Neural progenitor cell (in vitro differentiated cells): ENCODE measurements at regions not wholly inside any gene's neighbourhood (a gene's known extent, or its start where the extent isn't known, plus 50 kb on each side); places are given as distances from the start of the nearest gene placed in this dataset.

Source experiments
- DNase-seq: peaks from one replicate; pipeline ENCODE4 v3.0.0-alpha.2; 2016; ENCODE audit warnings: low spot score
- H2AFZ ChIP-seq: fragments of 200-600 bp; sonication (generic); replicated peaks from 2 replicates; pipeline ENCODE4 v1.6.1; 2016; ENCODE audit warnings: antibody characterized with exemption
- H3F3A ChIP-seq: fragments of 200-600 bp; sonication (generic); 2 replicates; pipeline ENCODE4 v1.6.1; 2016; ENCODE audit warnings: antibody characterized with exemption, low read depth
- H3K27ac ChIP-seq: fragments of 200-600 bp; sonication (generic); 2 replicates; pipeline ENCODE4 v1.5.1; 2016; ENCODE audit warnings: mild to moderate bottlenecking
- H3K27me3 ChIP-seq: fragments of 200-600 bp; sonication (generic); 2 replicates; pipeline ENCODE4 v1.6.1; 2016; ENCODE audit warnings: mild to moderate bottlenecking, moderate library complexity
- H3K36me3 ChIP-seq: fragments of 200-600 bp; sonication (generic); 2 replicates; pipeline ENCODE4 v1.5.1; 2016
- H3K4me1 ChIP-seq: fragments of 200-600 bp; sonication (generic); 2 replicates; pipeline ENCODE4 v1.6.1; 2016; ENCODE audit warnings: mixed run types
- H3K4me2 ChIP-seq: fragments of 200-600 bp; sonication (generic); 2 replicates; pipeline ENCODE4 v1.6.1; 2016
- H3K4me3 ChIP-seq: fragments of 200-600 bp; sonication (generic); 2 replicates; pipeline ENCODE4 v1.5.1; 2016
- H3K79me2 ChIP-seq: fragments of 200-600 bp; sonication (generic); 2 replicates; pipeline ENCODE4 v1.6.1; 2016; ENCODE audit warnings: low read depth
- H3K9ac ChIP-seq: fragments of 200-600 bp; sonication (generic); 2 replicates; pipeline ENCODE4 v1.6.1; 2016
- H3K9me3 ChIP-seq: fragments of 200-600 bp; sonication (generic); 2 replicates; pipeline ENCODE4 v1.5.1; 2016; ENCODE audit warnings: low read depth
- H4K20me1 ChIP-seq: fragments of 200-600 bp; sonication (generic); 2 replicates; pipeline ENCODE4 v1.6.1; 2016; ENCODE audit warnings: low read depth
- H3K27ac Mint-ChIP-seq: 3 replicates; pipeline ENCODE4 v1.8.0; 2021; ENCODE audit warnings: mixed read lengths
- H3K27me3 Mint-ChIP-seq: 2 replicates; pipeline ENCODE4 v1.8.0; 2022; ENCODE audit warnings: low read depth, mild to moderate bottlenecking, inconsistent platforms, moderate library complexity, mixed read lengths; ENCODE audit not compliant: insufficient read depth
- H3K36me3 Mint-ChIP-seq: 3 replicates; pipeline ENCODE4 v1.8.0; 2021; ENCODE audit warnings: mixed read lengths
- H3K4me1 Mint-ChIP-seq: 3 replicates; pipeline ENCODE4 v1.8.0; 2021; ENCODE audit warnings: mixed read lengths
- H3K4me3 Mint-ChIP-seq: 3 replicates; pipeline ENCODE4 v1.8.0; 2021; ENCODE audit warnings: mild to moderate bottlenecking, moderate library complexity, mixed read lengths
- H3K9me3 Mint-ChIP-seq: 3 replicates; pipeline ENCODE4 v1.8.0; 2020; ENCODE audit warnings: mixed read lengths
- CTCF ChIP-seq: fragments of 200-600 bp; sonication (generic); IDR thresholded peaks from 2 replicates; pipeline ENCODE4 v1.5.1; 2017; ENCODE audit warnings: antibody characterized with exemption, mild to moderate bottlenecking
- EZH2 ChIP-seq: fragments of 200-600 bp; sonication (generic); IDR thresholded peaks from 2 replicates; pipeline ENCODE4 v1.6.1; 2017; ENCODE audit warnings: antibody characterized with exemption, mild to moderate bottlenecking, moderate library complexity
- EZH2phosphoT487 ChIP-seq: fragments of 200-600 bp; sonication (generic); IDR thresholded peaks from 2 replicates; pipeline ENCODE4 v1.6.1; 2017; ENCODE audit warnings: antibody characterized with exemption

GRCh38 chr4:124420166-124420695 is 292.3 kb downstream of the ANKRD50 start:
- Histone ChIP-seq H2AFZ (no peak overlapping the region), H3K4me3 (no peak overlapping the region), H4K20me1 (no peaks in the 10 kb centered on the region), H3F3A (no peaks in the 10 kb centered on the region), H3K27ac (no peak overlapping the region), H3K9me3 (no peaks in the 10 kb centered on the region), H3K4me2 (no peak overlapping the region), H3K79me2 (no peaks in the 10 kb centered on the region), H3K36me3 (no peaks in the 10 kb centered on the region), H3K27me3 (no peaks in the 10 kb centered on the region), H3K9ac (no peak overlapping the region), H3K4me1 (peaks cover 13% of the 10 kb centered on the region)
- peaks cover 6% of the 10 kb centered on the region for H3K4me1 Mint-ChIP-seq
- no peaks in the 10 kb centered on the region for H3K36me3 Mint-ChIP-seq
- no peak for TF ChIP-seq EZH2phosphoT487
- TF ChIP-seq CTCF, result no peak
- no peak for TF ChIP-seq EZH2
- H3K27ac Mint-ChIP-seq, result no peak overlapping the region
- DNase-seq, result no peak
- H3K4me3 Mint-ChIP-seq, result no peak overlapping the region
- no peaks in the 10 kb centered on the region for H3K9me3 Mint-ChIP-seq
- no peaks in the 10 kb centered on the region for H3K27me3 Mint-ChIP-seq

GRCh38 chr4:124423160-124423559 is 289.4 kb downstream of the ANKRD50 start:
- DNase-seq, result no peak
- Mint-ChIP-seq H3K27me3 (no peaks in the 10 kb centered on the region), H3K36me3 (no peaks in the 10 kb centered on the region)

GRCh38 chr4:124426279-124426678 is 286.3 kb downstream of the ANKRD50 start:
- H3K36me3 Mint-ChIP-seq, result no peaks in the 10 kb centered on the region
- TF ChIP-seq EZH2phosphoT487 (no peak), EZH2 (no peak), CTCF (no peak)
- Histone ChIP-seq H3K27ac (no peak overlapping the region), H3K9ac (no peak overlapping the region), H3K27me3 (no peaks in the 10 kb centered on the region), H3K79me2 (no peaks in the 10 kb centered on the region), H3K36me3 (no peaks in the 10 kb centered on the region), H4K20me1 (no peaks in the 10 kb centered on the region), H2AFZ (no peak overlapping the region), H3K4me2 (no peak overlapping the region), H3K9me3 (no peaks in the 10 kb centered on the region), H3K4me3 (no peak overlapping the region), H3F3A (no peaks in the 10 kb centered on the region), H3K4me1 (peaks cover 8% of the 10 kb centered on the region)
- H3K27ac Mint-ChIP-seq, result no peak overlapping the region
- peaks cover 14% of the 10 kb centered on the region for H3K4me1 Mint-ChIP-seq
- H3K4me3 Mint-ChIP-seq, result no peak overlapping the region
- no peaks in the 10 kb centered on the region for H3K9me3 Mint-ChIP-seq
- no peaks in the 10 kb centered on the region for H3K27me3 Mint-ChIP-seq
- DNase-seq, result no peak

More at GRCh38 chr4:124423160-124423559, 289.4 kb downstream of the ANKRD50 start:
- no peak overlapping the region for H3K4me3 Mint-ChIP-seq
- Histone ChIP-seq H3K27ac (no peak overlapping the region), H3K4me3 (no peak overlapping the region), H3K9me3 (no peaks in the 10 kb centered on the region), H3K4me1 (peaks cover 13% of the 10 kb centered on the region), H3K36me3 (no peaks in the 10 kb centered on the region), H3K4me2 (no peak overlapping the region), H4K20me1 (no peaks in the 10 kb centered on the region), H3K9ac (no peak overlapping the region), H3K79me2 (no peaks in the 10 kb centered on the region), H2AFZ (no peak overlapping the region), H3K27me3 (no peaks in the 10 kb centered on the region), H3F3A (no peaks in the 10 kb centered on the region)
- H3K4me1 Mint-ChIP-seq, result peaks cover 6% of the 10 kb centered on the region
- no peaks in the 10 kb centered on the region for H3K9me3 Mint-ChIP-seq
- no peak for TF ChIP-seq EZH2
- H3K27ac Mint-ChIP-seq, result no peak overlapping the region

GRCh38 chr4:124427095-124427767 is 285.3 kb downstream of the ANKRD50 start:
- no peak overlapping the region for H3K27ac ChIP-seq
- H3K9ac ChIP-seq, result no peak overlapping the region
- TF ChIP-seq EZH2 (no peak), CTCF (no peak), EZH2phosphoT487 (no peak)
- H3F3A ChIP-seq, result no peaks in the 10 kb centered on the region
- H3K4me1 ChIP-seq, result no peaks in the 10 kb centered on the region
- Mint-ChIP-seq H3K4me3 (no peak overlapping the region), H3K4me1 (peaks cover 14% of the 10 kb centered on the region), H3K27ac (no peak overlapping the region), H3K36me3 (no peaks in the 10 kb centered on the region), H3K27me3 (no peaks in the 10 kb centered on the region), H3K9me3 (no peaks in the 10 kb centered on the region)
- no peak overlapping the region for H3K4me3 ChIP-seq
- H3K4me2 ChIP-seq, result no peak overlapping the region
- no peak overlapping the region for H2AFZ ChIP-seq
- no peaks in the 10 kb centered on the region for H3K9me3 ChIP-seq
- H3K36me3 ChIP-seq, result no peaks in the 10 kb centered on the region
- no peak for DNase-seq
- no peaks in the 10 kb centered on the region for H3K27me3 ChIP-seq
- H4K20me1 ChIP-seq, result no peaks in the 10 kb centered on the region
- H3K79me2 ChIP-seq, result no peaks in the 10 kb centered on the region
